ENCODE measurements at regions not wholly inside any gene's neighbourhood (a gene's known extent, or its start where the extent isn't known, plus 50 kb on each side); places are given as distances from the start of the nearest gene placed in this dataset.

DNA sequence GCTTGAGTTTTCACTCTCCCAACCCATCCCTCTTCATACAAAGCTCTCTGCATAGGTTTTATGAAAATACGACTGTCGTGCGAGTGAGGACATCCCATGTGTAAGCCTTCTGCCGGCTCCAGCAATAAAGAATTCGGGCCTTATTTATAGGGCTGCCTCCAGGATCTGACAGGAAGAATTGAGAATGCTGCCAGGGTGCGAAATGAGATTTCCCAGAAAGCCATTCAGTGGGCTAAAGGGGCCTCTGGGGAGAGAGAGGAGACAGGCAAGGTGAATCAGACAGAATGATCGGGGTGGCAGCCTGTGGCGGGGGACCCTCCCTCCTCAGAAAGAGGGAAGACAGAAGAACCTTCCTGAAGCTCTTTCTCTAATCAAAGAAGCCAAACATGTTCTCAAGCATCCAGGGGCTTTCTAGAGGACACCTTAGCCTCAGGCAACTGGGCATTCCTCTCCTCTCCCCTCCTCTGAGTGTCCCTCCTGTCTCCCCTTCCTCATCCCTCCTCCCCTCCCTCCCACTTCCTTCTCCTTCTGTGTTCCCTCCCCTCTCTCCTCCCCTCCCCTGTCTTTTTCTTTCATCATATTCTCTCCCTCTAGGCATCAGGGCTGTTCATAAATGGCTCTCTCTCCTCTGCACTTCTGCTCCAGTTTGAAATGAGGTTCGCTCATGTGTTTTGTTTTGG, 410.9 kb downstream of the TYW1 start:
- Histone ChIP-seq H3K4me1 (peaks cover 0 to 58% (median 46%) of the 10 kb centered on the region in 4 donors), H3K27me3 (no peaks in the 10 kb centered on the region), H3K27ac (peak overlapping the region in 3 of 4 donors; percentile 46 to 64 (median 49)), H3K4me3 (no peak overlapping the region), H3K36me3 (no peaks in the 10 kb centered on the region), H3K9me3 (no peaks in the 10 kb centered on the region)
- DNase-seq, result no peak
- 67 to 72% methylated on average over 9 of the region's 9 CpGs for WGBS, 2 donors
- peak in 2 of 4 donors; percentile 65 to 72 for TF ChIP-seq POLR2AphosphoS5 (IDR thresholded peaks at IDR 0.05)
- TF ChIP-seq, protein P1, sequence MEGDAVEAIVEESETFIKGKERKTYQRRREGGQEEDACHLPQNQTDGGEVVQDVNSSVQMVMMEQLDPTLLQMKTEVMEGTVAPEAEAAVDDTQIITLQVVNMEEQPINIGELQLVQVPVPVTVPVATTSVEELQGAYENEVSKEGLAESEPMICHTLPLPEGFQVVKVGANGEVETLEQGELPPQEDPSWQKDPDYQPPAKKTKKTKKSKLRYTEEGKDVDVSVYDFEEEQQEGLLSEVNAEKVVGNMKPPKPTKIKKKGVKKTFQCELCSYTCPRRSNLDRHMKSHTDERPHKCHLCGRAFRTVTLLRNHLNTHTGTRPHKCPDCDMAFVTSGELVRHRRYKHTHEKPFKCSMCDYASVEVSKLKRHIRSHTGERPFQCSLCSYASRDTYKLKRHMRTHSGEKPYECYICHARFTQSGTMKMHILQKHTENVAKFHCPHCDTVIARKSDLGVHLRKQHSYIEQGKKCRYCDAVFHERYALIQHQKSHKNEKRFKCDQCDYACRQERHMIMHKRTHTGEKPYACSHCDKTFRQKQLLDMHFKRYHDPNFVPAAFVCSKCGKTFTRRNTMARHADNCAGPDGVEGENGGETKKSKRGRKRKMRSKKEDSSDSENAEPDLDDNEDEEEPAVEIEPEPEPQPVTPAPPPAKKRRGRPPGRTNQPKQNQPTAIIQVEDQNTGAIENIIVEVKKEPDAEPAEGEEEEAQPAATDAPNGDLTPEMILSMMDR (IDR thresholded peaks at IDR 0.05), result no peak
- intact Hi-C loops (cut with DNase I), result no loop called here

DNA sequence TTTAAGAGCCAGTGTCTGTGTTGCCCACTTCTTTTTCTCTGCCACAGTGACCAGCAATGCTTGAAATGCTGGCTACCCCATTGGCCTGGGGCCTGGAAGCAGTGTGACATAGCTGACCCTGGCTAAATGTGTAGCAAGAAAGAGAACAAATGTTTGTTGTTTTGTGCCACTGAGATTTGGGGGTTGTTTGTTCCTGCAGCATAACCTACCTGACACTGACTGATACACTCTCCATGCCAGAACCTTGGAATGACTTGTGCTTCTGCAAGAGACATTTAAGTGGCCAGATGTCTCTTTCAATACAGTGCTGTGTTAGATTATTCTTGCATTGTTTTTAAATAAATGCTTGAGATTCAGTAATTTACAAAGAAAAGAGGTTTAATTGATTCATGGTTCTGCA, 411.5 kb downstream of the TYW1 start:
- intact Hi-C loops (cut with DNase I), result no loop called here
- Histone ChIP-seq H3K9me3 (no peaks in the 10 kb centered on the region), H3K4me3 (no peak overlapping the region), H3K36me3 (no peaks in the 10 kb centered on the region), H3K4me1 (peaks cover 0 to 58% (median 46%) of the 10 kb centered on the region in 4 donors), H3K27ac (peak overlapping the region in 2 of 4 donors; percentile 49 to 64), H3K27me3 (no peaks in the 10 kb centered on the region)
- DNase-seq, result no peak
- TF ChIP-seq POLR2A (IDR thresholded peaks at IDR 0.05) (no peak), POLR2AphosphoS5 (IDR thresholded peaks at IDR 0.05) (no peak), EP300 (IDR thresholded peaks at IDR 0.05) (no peak)
- TF ChIP-seq, protein P1 (IDR thresholded peaks at IDR 0.05), result no peak

DNA sequence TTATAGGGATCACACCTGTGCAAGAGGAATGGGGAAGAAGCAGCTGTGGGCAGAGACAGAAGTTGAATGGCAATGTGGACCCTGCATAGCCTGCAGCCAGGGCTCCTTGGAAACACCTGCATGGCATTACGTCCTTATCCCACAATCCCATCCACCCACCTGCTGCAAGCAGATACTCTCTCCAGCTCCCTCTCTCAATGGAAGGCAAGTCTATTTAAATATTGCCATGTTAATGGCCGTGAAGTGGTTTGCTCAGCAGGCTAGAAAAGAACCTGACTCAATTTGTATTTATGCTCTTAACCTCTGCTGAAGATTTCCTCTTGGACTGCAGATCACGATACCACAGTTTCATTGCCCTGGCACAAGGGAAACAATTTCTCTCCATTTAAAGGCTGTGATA, 417.0 kb downstream of the TYW1 start:
- intact Hi-C loops (cut with DNase I), result no loop called here
- Histone ChIP-seq H3K4me3 (no peak overlapping the region), H3K27ac (no peak overlapping the region), H3K9me3 (peaks cover 0 to 3% (median 0%) of the 10 kb centered on the region in 4 donors), H3K36me3 (no peaks in the 10 kb centered on the region), H3K27me3 (no peaks in the 10 kb centered on the region), H3K4me1 (peaks cover 0 to 10% (median 4%) of the 10 kb centered on the region in 4 donors)
- TF ChIP-seq POLR2A (IDR thresholded peaks at IDR 0.05) (no peak), EP300 (IDR thresholded peaks at IDR 0.05) (no peak)
- TF ChIP-seq, protein P1 (IDR thresholded peaks at IDR 0.05), result no peak
- 46 to 55% methylated on average over 3 of the region's 3 CpGs for WGBS, 2 donors
- DNase-seq, result no peak

DNA sequence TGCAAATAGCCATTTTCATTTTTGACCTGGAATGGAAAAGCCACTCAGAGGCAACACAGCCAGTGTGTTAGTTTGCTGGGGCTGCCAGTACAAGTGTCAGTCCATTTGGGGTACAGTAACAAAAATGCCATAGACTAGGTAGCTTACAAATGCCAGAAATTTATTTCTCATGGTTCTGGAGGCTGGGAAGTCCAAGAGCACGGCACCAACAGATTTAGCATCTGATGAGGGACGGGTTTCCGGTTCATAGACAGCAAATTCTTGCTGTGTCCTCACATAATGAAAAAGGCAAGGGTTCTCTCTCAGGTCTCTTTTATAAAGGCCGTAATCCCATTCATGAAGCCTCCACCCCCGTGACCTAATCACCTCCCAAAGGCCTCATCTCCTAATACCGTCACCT, 418.2 kb downstream of the TYW1 start:
- no peaks in the 10 kb centered on the region for H3K27me3 ChIP-seq
- no peak overlapping the region for H3K4me3 ChIP-seq
- intact Hi-C loops (cut with DNase I), result no loop called here
- H3K27ac ChIP-seq, result no peak overlapping the region
- DNase-seq, result no peak
- TF ChIP-seq, protein P1 (IDR thresholded peaks at IDR 0.05), result no peak
- TF ChIP-seq POLR2A (IDR thresholded peaks at IDR 0.05), result no peak
- no peak for TF ChIP-seq POLR2AphosphoS5 (IDR thresholded peaks at IDR 0.05)
- WGBS, 2 donors, result 84 to 87% methylated on average over 6 of the region's 6 CpGs
- no peaks in the 10 kb centered on the region for H3K4me1 ChIP-seq
- H3K36me3 ChIP-seq, result no peaks in the 10 kb centered on the region
- H3K9me3 ChIP-seq, result peaks cover 0 to 3% (median 0%) of the 10 kb centered on the region in 4 donors

DNA sequence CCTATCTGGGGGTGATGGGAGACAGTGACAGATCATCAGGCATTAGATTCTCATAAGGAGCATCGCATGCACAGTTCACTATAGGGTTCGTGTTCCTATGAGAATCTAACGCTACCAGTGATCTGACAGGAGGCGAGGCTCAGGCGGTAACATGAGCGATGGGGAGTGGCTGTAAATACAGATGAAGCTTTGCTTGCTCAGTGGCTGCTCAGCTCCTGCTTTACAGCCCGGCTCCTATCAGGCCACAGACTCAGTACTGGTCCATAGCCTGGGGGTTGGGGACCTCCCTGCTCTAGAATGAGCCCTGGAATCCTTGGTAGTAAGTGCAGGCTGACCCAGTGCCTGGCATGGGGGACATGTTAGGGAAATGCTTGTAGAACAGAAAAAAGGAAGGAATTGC, 426.0 kb downstream of the TYW1 start:
- intact Hi-C loops (cut with DNase I), result no loop called here
- 80 to 88% methylated on average over 7 of the region's 7 CpGs for WGBS, 2 donors
- TF ChIP-seq EP300 (IDR thresholded peaks at IDR 0.05) (no peak), POLR2AphosphoS5 (IDR thresholded peaks at IDR 0.05) (no peak), POLR2A (IDR thresholded peaks at IDR 0.05) (no peak)
- TF ChIP-seq, protein P1 (IDR thresholded peaks at IDR 0.05), result no peak

More for the DNA sequence above, 426.0 kb downstream of the TYW1 start:
- H3K9me3 ChIP-seq, result no peaks in the 10 kb centered on the region
- peaks cover 0 to 19% (median 8%) of the 10 kb centered on the region in 4 donors for H3K4me1 ChIP-seq
- no peak overlapping the region for H3K4me3 ChIP-seq
- H3K27me3 ChIP-seq, result no peaks in the 10 kb centered on the region
- no peaks in the 10 kb centered on the region for H3K36me3 ChIP-seq
- DNase-seq, result no peak
- H3K27ac ChIP-seq, result peak overlapping the region in 1 of 4 donors; percentile 65
